Vagina (tissue), 2 donors: ENCODE measurements at regions not wholly inside any gene's neighbourhood (a gene's known extent, or its start where the extent isn't known, plus 50 kb on each side); places are given as distances from the start of the nearest gene placed in this dataset.
"Not testable (repeated sequence)": the region's sequence is repeated elsewhere in the genome, so short reads cannot be mapped to it uniquely, and the experiment has no call there.

Experiments
- DNase-seq, 2 donors: peaks; one replicate each; pipeline ENCODE4 v3.0.0-alpha.2; 2017; ENCODE audit errors: extremely low spot score in 2 of 2
- H3K27ac ChIP-seq: fragments of 200-600 bp; sonication (generic); one replicate; pipeline ENCODE4 v1.5.1; 2019
- H3K27me3 ChIP-seq: fragments of 200-600 bp; sonication (generic); one replicate; pipeline ENCODE4 v1.5.1; 2019
- H3K36me3 ChIP-seq, 2 donors: fragments of 200-600 bp; sonication (generic); one replicate each; pipeline ENCODE4 v1.5.1; 2017 to 2019
- H3K4me1 ChIP-seq: fragments of 200-600 bp; sonication (generic); one replicate; pipeline ENCODE4 v1.5.1; 2019
- H3K4me3 ChIP-seq, 2 donors: fragments of 200-600 bp; sonication (generic); 1 replicate in 1 of 2; 2 replicates in 1 of 2; pipeline ENCODE4 v1.5.1; 2016 to 2019
- H3K9me3 ChIP-seq: fragments of 200-600 bp; sonication (generic); one replicate; pipeline ENCODE4 v1.5.1; 2019
- POLR2A ChIP-seq, 2 donors: fragments of 450-650 bp; IDR thresholded peaks; one replicate each; pipeline ENCODE4 v1.6.1; 2017; ENCODE audit warnings: antibody characterized with exemption in 2 of 2, mild to moderate bottlenecking in 2 of 2, moderate library complexity in 2 of 2
- POLR2AphosphoS5 ChIP-seq, 2 donors: sonication (generic); formaldehyde crosslinking; IDR thresholded peaks; one replicate each; pipeline ENCODE4 v1.9.0; 2017; ENCODE audit warnings: antibody characterized with exemption in 2 of 2, mild to moderate bottlenecking in 2 of 2, low read depth in 1 of 2; ENCODE audit not compliant: insufficient read depth in 1 of 2
- intact Hi-C: fragments of 100-400 bp; cut with DNase I; formaldehyde crosslinking; loops from one replicate; pipeline ENCODE4 v1.15.1; 2023
- TF ChIP-seq, protein P1 (sequence below), 3 experiments: fragments of 450-650 bp in 2 of 3; fragments of 200-600 bp in 1 of 3; sonication (generic) in 1 of 3; IDR thresholded peaks; one replicate each; pipeline ENCODE4 v1.5.1; 2017 to 2019; ENCODE audit warnings: antibody characterized with exemption in 3 of 3, mild to moderate bottlenecking in 2 of 3, moderate library complexity in 2 of 3

DNA sequence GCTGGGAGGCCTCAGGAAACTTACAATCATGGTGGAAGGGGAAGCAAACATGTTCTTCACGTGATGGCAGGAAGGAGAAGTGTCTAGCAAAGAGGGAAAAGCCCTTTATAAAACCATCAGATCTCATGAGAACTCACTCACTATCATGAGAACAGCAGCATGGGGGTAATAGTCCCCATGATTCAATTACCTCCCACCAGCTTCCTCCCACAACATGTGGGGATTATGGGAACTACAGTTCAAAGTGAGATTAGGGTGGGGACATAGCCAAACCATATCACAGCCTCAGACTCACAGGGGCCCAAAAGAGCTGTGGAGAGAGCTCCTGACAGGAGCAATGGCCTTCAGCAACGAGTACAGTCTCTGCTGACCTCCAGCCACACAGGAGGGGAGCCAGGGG lies 151.4 kb downstream of the GXYLT1 start:
- TF ChIP-seq, protein P1, sequence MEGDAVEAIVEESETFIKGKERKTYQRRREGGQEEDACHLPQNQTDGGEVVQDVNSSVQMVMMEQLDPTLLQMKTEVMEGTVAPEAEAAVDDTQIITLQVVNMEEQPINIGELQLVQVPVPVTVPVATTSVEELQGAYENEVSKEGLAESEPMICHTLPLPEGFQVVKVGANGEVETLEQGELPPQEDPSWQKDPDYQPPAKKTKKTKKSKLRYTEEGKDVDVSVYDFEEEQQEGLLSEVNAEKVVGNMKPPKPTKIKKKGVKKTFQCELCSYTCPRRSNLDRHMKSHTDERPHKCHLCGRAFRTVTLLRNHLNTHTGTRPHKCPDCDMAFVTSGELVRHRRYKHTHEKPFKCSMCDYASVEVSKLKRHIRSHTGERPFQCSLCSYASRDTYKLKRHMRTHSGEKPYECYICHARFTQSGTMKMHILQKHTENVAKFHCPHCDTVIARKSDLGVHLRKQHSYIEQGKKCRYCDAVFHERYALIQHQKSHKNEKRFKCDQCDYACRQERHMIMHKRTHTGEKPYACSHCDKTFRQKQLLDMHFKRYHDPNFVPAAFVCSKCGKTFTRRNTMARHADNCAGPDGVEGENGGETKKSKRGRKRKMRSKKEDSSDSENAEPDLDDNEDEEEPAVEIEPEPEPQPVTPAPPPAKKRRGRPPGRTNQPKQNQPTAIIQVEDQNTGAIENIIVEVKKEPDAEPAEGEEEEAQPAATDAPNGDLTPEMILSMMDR (IDR thresholded peaks at IDR 0.05), result no peak
- no peak for TF ChIP-seq POLR2A (IDR thresholded peaks at IDR 0.05)
- no peak for TF ChIP-seq POLR2AphosphoS5 (IDR thresholded peaks at IDR 0.05; ENCODE audit: insufficient read depth in 1 of 2, low read depth in 1 of 2)
- no peaks in the 10 kb centered on the region for H3K27me3 ChIP-seq
- H3K4me3 ChIP-seq, result no peak overlapping the region
- intact Hi-C loops, result no loop called here
- DNase-seq, result no peak
- H3K36me3 ChIP-seq, result no peaks in the 10 kb centered on the region
- no peaks in the 10 kb centered on the region for H3K4me1 ChIP-seq
- H3K27ac ChIP-seq, result no peak overlapping the region
- H3K9me3 ChIP-seq, result no peaks in the 10 kb centered on the region

DNA sequence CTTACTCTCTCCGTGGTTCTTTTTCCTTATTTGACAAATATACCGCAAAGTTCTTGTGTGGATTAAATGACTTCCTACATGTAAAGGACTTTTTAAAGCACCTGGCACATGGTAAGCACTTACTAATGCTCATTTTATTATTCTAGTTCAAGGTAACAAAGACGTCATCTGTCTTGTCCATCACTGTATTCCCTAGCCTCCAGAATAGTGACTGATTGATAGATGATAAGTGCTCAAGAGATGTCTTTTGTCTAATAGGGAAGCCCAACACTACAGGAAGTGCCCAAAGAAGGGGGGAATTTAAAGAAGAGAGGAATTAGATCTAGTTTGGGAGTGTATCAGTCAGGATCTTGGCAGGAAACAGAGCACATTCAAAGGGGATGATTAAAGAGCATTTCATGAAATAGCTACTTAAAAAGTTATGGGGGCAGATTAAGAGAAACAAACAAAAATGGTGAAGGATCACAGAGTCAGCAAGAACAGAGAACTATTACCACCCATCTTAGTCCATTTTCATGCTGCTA lies 151.9 kb downstream of the GXYLT1 start:
- H3K9me3 ChIP-seq, result no peaks in the 10 kb centered on the region
- DNase-seq, result no peak
- no peaks in the 10 kb centered on the region for H3K27me3 ChIP-seq
- H3K4me3 ChIP-seq, result no peak overlapping the region
- H3K27ac ChIP-seq, result no peak overlapping the region
- intact Hi-C loops, result no loop called here
- H3K36me3 ChIP-seq, result no peaks in the 10 kb centered on the region
- H3K4me1 ChIP-seq, result no peaks in the 10 kb centered on the region
- TF ChIP-seq, protein P1 (IDR thresholded peaks at IDR 0.05), result no peak
- no peak for TF ChIP-seq POLR2AphosphoS5 (IDR thresholded peaks at IDR 0.05; ENCODE audit: insufficient read depth in 1 of 2, low read depth in 1 of 2)
- no peak for TF ChIP-seq POLR2A (IDR thresholded peaks at IDR 0.05)

DNA sequence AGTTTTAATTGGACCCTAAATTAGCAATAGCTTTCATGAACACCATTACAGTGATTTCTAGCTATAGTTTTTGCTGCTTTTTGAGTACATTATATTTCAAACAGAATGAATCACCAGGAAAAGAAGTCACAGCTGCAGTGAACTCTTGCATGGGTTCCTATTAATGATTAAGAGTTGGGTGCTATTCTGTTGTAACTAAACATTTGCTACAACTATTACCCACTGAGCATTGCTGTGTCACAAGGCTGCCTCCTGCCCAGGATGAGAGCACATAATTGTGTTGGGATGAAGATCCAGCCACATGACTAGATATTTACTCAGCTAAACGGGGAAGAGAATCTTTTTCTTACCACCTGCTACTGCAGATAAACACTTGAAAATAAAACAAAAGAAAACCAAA lies 152.7 kb downstream of the GXYLT1 start:
- intact Hi-C loops, result no loop called here
- no peak for DNase-seq
- Histone ChIP-seq H3K27ac (no peak overlapping the region), H3K4me3 (no peak overlapping the region), H3K27me3 (no peaks in the 10 kb centered on the region), H3K4me1 (no peaks in the 10 kb centered on the region), H3K9me3 (no peaks in the 10 kb centered on the region), H3K36me3 (no peaks in the 10 kb centered on the region)
- TF ChIP-seq POLR2A (IDR thresholded peaks at IDR 0.05) (no peak), POLR2AphosphoS5 (IDR thresholded peaks at IDR 0.05; ENCODE audit: insufficient read depth in 1 of 2, low read depth in 1 of 2) (no peak)
- TF ChIP-seq, protein P1 (IDR thresholded peaks at IDR 0.05), result no peak

DNA sequence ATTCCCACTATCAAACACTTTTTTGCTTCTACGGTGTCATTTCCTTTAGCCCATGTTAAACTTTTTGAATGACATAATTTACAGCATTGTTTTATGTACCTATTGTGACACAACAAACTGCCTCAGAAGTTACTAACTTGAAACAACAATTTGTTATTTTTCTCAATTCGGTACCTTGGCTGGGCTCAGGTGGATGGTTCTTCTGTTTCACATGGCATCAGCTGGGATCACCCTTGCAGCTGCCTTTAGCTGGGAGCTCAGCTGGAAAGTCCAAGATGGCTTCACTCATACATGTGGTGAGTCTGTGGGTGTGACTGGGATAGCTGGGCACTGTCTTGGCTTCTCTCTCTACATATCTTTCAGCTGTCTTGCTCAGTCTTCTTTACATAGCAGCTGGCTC lies 156.0 kb downstream of the GXYLT1 start:
- TF ChIP-seq POLR2A (IDR thresholded peaks at IDR 0.05), result no peak
- no peak for TF ChIP-seq POLR2AphosphoS5 (IDR thresholded peaks at IDR 0.05; ENCODE audit: insufficient read depth in 1 of 2, low read depth in 1 of 2)
- Histone ChIP-seq H3K4me3 (no peak overlapping the region), H3K9me3 (no peaks in the 10 kb centered on the region), H3K27me3 (no peaks in the 10 kb centered on the region), H3K36me3 (no peaks in the 10 kb centered on the region), H3K27ac (no peak overlapping the region), H3K4me1 (no peaks in the 10 kb centered on the region)
- intact Hi-C loops, result no loop called here
- no peak for DNase-seq

DNA sequence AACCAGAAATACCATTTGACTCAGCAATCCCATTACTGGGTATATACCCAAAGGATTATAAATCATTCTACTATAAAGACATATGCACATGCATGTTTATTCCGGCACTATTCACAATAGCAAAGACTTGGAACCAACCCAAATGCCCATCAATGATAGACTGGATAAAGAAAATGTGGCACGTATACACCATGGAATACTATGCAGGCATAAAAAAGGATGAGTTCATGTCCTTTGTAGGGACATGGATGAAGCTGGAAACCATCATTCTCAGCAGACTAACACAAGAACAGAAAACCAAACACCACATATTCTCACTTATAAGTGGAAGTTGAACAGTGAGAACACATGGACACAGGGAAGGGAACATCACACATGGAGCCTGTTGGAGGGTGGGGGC lies 158.2 kb downstream of the GXYLT1 start:
- H3K4me1 ChIP-seq, H3K27me3 ChIP-seq, H3K9me3 ChIP-seq, intact Hi-C loops, H3K36me3 ChIP-seq, H3K27ac ChIP-seq, DNase-seq, H3K4me3 ChIP-seq: not testable (repeated sequence)

DNA sequence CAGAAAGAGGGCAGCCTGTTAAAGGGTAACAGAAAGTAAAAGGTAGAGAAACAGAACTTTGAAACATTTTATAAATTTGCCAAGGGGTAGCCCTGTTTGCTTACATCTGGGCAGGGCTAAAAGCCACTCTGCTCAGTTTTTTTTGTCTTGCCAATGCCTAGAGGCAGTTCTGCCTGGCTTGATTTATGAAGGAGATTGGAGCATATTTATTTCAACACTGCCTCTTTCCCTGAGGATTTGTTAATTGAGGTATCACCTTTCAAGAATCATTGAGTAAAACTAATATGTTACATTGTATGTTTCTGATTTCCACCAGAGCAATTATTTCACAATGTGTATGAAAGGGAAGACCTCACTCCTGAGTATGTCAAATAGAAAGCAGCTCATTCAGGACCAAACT lies 160.8 kb downstream of the GXYLT1 start:
- no peak for DNase-seq
- H3K27ac ChIP-seq, result no peak overlapping the region
- H3K9me3 ChIP-seq, result no peaks in the 10 kb centered on the region
- no peaks in the 10 kb centered on the region for H3K4me1 ChIP-seq
- TF ChIP-seq, protein P1 (IDR thresholded peaks at IDR 0.05), result no peak
- H3K4me3 ChIP-seq, result no peak overlapping the region
- intact Hi-C loops, result no loop called here
- no peaks in the 10 kb centered on the region for H3K27me3 ChIP-seq
- H3K36me3 ChIP-seq, result no peaks in the 10 kb centered on the region
